GM19023 (cell line): ENCODE measurements at regions not wholly inside any gene's neighbourhood (a gene's known extent, or its start where the extent isn't known, plus 50 kb on each side); places are given as distances from the start of the nearest gene placed in this dataset.

Source experiments
- ATAC-seq: cut with Tn5 transposase; IDR thresholded peaks from one replicate; pipeline ENCODE4 v1.9.1; 2021; ENCODE audit warnings: mild to moderate bottlenecking, moderate library complexity; ENCODE audit not compliant: unreplicated experiment

GRCh38 chr4:132240081-132240480, 909.0 kb upstream of the PCDH10 start:
- ATAC-seq: no peak

GRCh38 chr4:132245319-132245718, 903.8 kb upstream of the PCDH10 start:
- ATAC-seq: no peak

GRCh38 chr4:132264176-132264575, 884.9 kb upstream of the PCDH10 start:
- ATAC-seq: no peak

- no peak for ATAC-seq
Observed at GRCh38 chr4:132266374-132266773, 882.7 kb upstream of the PCDH10 start.

GRCh38 chr4:132267321-132267720, 881.8 kb upstream of the PCDH10 start:
- no peak for ATAC-seq

- no peak for ATAC-seq
Observed at GRCh38 chr4:132269303-132269990, 879.6 kb upstream of the PCDH10 start.

- no peak for ATAC-seq
Observed at GRCh38 chr4:132275583-132276121, 873.4 kb upstream of the PCDH10 start.

- no peak for ATAC-seq
Observed at GRCh38 chr4:132276185-132276584, 872.9 kb upstream of the PCDH10 start.

GRCh38 chr4:132276989-132277388, 872.1 kb upstream of the PCDH10 start:
- ATAC-seq: no peak

GRCh38 chr4:132281733-132282132, 867.4 kb upstream of the PCDH10 start:
- no peak for ATAC-seq

GRCh38 chr4:132284910-132285426, 864.1 kb upstream of the PCDH10 start:
- no peak for ATAC-seq

GRCh38 chr4:132297346-132297745, 851.7 kb upstream of the PCDH10 start:
- ATAC-seq: no peak

GRCh38 chr4:132299841-132300240, 849.3 kb upstream of the PCDH10 start:
- no peak for ATAC-seq

GRCh38 chr4:132312521-132312920, 836.6 kb upstream of the PCDH10 start:
- ATAC-seq: no peak

GRCh38 chr4:132313852-132314251, 835.2 kb upstream of the PCDH10 start:
- ATAC-seq: no peak

- no peak for ATAC-seq
Observed at GRCh38 chr4:132316738-132317137, 832.4 kb upstream of the PCDH10 start.

GRCh38 chr4:132317923-132318322, 831.2 kb upstream of the PCDH10 start:
- no peak for ATAC-seq

- ATAC-seq: no peak
Observed at GRCh38 chr4:132328761-132329160, 820.3 kb upstream of the PCDH10 start.

- no peak for ATAC-seq
Observed at GRCh38 chr4:132330994-132331393, 818.1 kb upstream of the PCDH10 start.

- no peak for ATAC-seq
Observed at GRCh38 chr4:132332932-132333723, 816.0 kb upstream of the PCDH10 start.

- ATAC-seq: no peak
Observed at GRCh38 chr4:132333724-132334047, 815.4 kb upstream of the PCDH10 start.

GRCh38 chr4:132334081-132334480, 815.0 kb upstream of the PCDH10 start:
- no peak for ATAC-seq
